Fibroblast of lung (primary cell): ENCODE measurements at regions not wholly inside any gene's neighbourhood (a gene's known extent, or its start where the extent isn't known, plus 50 kb on each side); places are given as distances from the start of the nearest gene placed in this dataset.

Source experiments
- EZH2 ChIP-seq: IDR thresholded peaks from 2 replicates; pipeline ENCODE4 v1.5.1; 2012; ENCODE audit warnings: low read length, control low read depth, mild to moderate bottlenecking; ENCODE audit errors: missing control alignments
- TF ChIP-seq, protein P1 (sequence below), 2 donors: IDR thresholded peaks in 1 of 2; conservative IDR thresholded peaks in 1 of 2; 1 replicate in 1 of 2; 2 replicates in 1 of 2; pipeline ENCODE4 v1.5.1; 2011 to 2012; ENCODE audit warnings: low read length in 2 of 2, control low read depth in 1 of 2, inconsistent platforms in 1 of 2, low read depth in 1 of 2, mild to moderate bottlenecking in 1 of 2

GRCh38 chr6:21907291-21907690, 313.7 kb downstream of the SOX4 start:
- no peak for TF ChIP-seq EZH2
- TF ChIP-seq, protein P1, sequence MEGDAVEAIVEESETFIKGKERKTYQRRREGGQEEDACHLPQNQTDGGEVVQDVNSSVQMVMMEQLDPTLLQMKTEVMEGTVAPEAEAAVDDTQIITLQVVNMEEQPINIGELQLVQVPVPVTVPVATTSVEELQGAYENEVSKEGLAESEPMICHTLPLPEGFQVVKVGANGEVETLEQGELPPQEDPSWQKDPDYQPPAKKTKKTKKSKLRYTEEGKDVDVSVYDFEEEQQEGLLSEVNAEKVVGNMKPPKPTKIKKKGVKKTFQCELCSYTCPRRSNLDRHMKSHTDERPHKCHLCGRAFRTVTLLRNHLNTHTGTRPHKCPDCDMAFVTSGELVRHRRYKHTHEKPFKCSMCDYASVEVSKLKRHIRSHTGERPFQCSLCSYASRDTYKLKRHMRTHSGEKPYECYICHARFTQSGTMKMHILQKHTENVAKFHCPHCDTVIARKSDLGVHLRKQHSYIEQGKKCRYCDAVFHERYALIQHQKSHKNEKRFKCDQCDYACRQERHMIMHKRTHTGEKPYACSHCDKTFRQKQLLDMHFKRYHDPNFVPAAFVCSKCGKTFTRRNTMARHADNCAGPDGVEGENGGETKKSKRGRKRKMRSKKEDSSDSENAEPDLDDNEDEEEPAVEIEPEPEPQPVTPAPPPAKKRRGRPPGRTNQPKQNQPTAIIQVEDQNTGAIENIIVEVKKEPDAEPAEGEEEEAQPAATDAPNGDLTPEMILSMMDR (conservative IDR thresholded peaks at IDR 0.05 in 1 of 2, IDR thresholded peaks at IDR 0.05 in 1 of 2; ENCODE audit: low read depth in 1 of 2, low read length in 2 of 2): no peak
